HG03571 (cell line): ENCODE measurements at regions not wholly inside any gene's neighbourhood (a gene's known extent, or its start where the extent isn't known, plus 50 kb on each side); places are given as distances from the start of the nearest gene placed in this dataset.
"Not testable (repeated sequence)": the region's sequence is repeated elsewhere in the genome, so short reads cannot be mapped to it uniquely, and the experiment has no call there.

Experiments
- ATAC-seq: cut with Tn5 transposase; IDR thresholded peaks from one replicate; pipeline ENCODE4 v1.9.1; 2021; ENCODE audit not compliant: unreplicated experiment

- ATAC-seq: no peak
Observed at GRCh38 chr5:89694026-89694550, 715.5 kb downstream of the CETN3 start.

GRCh38 chr5:89690331-89690730 is 719.2 kb downstream of the CETN3 start:
- ATAC-seq: no peak

DNA sequence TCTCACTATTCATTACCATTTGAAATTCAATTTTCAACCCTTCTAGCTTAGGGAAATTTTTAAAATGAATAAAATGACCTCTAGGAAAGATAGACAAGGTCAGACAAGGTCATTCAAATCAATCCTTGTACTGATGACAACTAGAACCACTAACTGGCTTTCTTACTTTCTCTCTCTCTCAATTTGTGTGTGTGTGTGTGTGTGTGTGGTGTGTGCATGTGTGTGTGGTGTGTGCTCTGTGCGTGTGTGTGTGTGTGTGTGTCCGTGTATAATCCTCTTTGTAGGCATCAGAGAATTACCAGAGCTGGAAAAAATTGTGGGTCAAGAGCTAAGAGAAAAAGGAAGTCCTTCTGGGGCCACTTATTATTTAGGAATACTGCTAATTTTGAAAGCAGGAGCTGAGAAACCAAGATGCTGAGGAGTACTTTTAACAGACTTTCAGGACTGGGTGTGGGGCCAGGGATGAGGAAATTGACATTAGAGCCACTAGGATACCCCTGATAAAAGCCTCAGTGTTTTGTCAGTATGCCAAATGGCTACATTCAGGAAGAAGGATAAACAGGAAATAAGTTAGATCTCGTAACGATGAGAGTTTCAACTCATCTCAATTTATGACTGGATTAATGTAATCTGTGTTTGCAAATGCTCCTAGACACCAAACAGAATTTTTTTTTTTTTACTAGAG is 723.3 kb downstream of the CETN3 start:
- no peak for ATAC-seq

DNA sequence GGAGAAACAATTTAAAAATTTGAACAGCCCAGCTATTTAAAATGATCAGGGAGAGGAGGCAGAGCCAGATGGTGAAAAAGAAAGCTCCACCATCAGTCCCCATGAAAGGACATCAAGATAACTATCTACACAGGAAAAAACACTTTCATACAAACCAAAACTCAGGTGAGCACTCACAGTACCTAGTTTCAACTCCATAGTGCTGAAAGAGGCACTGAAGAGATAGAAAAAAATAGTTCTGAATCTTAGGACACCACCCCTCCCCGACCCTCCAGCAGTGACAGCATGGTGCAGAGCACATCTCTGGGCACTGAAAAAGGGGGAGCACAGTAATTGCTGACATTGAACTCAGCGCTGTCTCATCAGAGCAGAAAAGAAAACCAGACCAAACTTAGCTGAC is 732.9 kb downstream of the CETN3 start:
- no peak for ATAC-seq

DNA sequence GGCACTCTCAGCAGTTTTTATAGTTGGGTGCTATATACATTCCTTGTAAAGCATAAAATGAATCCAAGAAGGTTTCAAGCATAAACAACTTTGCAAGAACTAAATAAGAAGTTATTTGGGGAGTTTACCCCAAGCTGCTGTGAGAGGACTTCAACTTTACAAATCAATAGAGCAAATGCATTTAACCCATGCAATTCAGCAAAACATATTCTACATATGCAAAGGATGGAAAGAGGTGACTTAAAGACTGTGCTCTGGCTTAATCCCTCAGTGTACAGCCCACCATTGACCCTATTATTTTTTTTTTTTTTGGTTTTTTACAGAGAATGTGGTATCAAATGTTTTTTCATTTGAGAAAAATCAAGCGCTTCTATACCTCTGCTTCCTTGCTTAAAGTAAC is 736.5 kb downstream of the CETN3 start:
- no peak for ATAC-seq

DNA sequence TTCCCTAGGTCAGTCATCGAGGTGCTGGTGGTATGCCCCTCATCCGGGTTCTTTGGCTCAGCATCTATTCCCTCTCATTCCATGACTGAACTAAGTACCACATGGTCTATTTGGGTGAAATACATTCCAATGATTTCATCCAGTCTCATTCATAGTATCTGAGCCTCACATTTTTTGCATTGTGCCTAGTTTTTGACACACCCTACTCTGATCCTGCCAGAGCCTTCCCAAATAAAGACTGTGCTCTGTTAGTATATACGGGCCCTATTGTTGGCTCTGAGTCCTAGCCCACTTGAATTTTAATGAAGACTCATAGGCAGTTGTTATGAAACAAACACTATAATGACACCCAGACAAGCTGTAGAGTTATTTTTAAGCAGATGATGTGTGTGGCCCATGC is 740.7 kb downstream of the CETN3 start:
- ATAC-seq: no peak

DNA sequence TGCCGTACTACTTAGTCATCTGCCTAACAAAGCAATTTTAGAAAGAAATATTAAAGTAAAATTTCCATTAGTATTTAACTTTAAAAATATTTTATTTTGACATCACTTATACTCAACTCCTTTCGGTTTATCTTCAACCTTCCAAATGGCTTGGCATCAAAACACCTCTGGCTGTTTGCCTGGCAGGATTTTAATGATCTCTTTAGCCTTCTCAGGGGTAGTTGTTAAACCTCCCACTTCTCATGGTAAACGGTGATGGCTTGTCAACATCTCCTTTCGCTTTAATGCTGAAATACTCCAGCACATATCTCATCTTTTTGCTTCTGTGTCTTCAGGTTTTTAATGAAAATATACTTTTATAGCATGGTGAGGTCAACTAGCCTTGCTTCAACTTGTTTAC is 747.1 kb downstream of the CETN3 start:
- no peak for ATAC-seq

DNA sequence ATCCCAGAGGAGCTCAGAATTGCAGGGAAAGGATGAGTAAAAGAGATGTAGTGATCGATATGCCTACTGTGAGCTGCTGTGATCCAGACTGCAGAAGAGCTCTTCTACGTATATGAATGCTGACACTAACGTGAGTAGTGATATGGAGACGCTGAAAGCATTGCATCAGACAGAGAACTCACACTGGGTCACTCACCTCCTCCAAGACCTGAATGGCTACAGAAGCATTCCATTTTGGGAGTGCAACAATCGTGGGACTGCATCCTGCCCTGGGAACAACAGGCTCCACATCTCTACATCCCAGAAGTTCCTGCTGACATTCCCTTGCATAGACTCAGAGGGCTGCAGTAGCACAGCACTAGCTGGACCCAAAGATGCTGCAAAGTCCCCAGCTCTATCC is 755.9 kb upstream of the MEF2C start:
- no peak for ATAC-seq

DNA sequence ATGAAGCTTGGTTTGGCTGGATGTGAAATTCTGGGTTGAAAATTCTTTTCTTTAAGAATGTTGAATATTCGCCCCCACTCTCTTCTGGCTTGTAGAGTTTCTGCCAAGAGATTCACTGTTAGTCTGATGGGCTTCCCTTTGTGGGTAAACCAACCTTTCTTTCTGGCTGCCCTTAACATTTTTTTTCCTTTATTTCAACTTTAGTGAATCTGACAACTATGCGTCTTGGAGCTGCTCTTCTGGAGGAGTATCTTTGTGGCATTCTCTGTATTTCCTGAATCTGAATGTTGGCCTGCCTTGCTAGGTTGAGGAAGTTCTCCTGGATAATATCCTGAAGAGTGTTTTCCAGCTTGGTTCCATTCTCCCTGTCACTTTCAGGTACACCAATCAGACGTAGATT is 751.2 kb upstream of the MEF2C start:
- not testable (repeated sequence) for ATAC-seq

- not testable (repeated sequence) for ATAC-seq
Observed at GRCh38 chr5:89630064-89630463, 747.1 kb upstream of the MEF2C start.

DNA sequence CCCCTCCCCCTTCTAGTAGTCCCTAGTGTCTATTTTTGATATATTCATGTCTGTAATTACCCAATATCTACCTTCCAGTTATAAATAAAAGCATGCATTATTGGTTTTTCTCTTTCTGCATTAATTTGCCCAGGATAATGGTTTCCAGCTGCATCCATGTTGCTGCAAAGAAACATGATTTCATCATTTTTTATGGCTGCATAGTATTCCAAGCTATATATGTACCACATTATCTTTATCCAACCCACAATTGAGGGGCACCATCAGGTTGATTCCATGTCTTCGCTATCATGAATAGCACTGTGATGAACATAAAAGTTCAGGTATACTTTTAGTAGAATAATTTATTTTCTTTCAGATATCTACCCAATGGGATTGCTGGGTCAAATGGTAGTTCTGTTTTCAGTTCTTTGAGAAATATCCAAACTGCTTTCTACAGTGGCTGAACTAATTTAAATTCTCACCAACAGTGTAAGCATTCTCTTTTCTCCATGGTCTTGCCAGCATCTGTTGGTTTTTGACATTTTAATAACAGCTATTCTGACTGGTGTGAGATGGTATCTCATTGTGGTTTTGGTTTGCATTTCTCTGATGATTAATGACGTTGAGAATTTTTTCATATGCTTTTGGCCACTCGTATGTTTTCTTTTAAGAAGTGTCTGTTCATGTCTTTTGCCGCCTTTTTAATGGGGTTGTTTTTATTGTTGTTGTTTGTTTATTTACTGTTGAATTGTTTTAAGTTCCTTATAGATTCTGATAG is 746.1 kb upstream of the MEF2C start:
- no peak for ATAC-seq

DNA sequence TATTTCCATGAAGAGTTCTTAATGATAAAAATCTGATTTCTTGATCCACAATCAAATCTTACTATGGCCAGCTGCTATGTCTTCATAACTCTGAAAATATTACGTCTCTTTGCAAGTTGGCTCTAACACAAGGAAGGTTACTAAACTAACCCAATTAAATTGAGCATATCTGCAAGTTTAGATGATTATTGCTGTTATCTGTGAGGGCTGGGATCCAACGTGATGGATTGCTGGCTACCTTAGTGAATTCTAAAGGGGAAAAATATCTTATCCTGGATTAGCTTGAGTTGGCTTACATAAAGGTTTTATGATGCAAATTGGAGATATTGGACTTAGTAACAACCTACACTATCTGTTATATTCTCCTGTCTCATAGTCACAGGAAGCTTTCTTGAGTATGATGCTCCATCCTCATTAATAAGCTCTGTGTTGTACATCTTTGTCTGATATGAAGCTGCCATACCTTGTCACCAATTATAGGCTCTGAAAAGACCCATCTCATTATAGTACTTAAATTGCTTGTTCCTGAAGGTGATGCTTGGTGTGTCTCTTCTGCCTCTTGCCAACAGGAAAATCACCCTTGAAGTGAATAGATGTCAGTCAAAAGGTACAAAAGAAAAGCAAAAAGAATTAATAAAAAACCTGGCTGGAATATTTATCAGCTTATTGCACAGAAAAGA is 733.0 kb upstream of the MEF2C start:
- ATAC-seq: no peak

- peak; percentile 72 for ATAC-seq
Observed at GRCh38 chr5:89613222-89613956, 730.4 kb upstream of the MEF2C start.

GRCh38 chr5:89606939-89607534 is 724.1 kb upstream of the MEF2C start:
- no peak for ATAC-seq

DNA sequence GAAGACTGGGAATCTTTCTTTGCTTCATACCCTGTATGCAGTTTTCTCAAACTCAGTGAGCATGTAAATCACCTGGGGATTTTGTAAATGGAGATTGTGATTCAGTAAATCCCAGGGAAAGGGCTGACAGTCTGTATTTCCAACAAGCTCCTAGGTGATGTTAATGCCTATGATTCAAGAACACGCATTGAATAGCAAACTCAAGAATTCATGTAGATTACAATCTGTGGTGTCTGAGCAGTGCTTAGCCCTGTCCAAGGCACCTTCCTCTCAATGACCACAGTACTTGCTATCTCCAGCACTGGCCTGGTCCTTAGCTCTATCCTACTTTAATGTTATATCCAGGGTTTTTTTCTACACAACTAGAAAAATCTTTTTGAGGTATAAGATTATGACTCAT is 721.4 kb upstream of the MEF2C start:
- no peak for ATAC-seq

- ATAC-seq: no peak
Observed at GRCh38 chr5:89601880-89602279, 718.9 kb upstream of the MEF2C start.

DNA sequence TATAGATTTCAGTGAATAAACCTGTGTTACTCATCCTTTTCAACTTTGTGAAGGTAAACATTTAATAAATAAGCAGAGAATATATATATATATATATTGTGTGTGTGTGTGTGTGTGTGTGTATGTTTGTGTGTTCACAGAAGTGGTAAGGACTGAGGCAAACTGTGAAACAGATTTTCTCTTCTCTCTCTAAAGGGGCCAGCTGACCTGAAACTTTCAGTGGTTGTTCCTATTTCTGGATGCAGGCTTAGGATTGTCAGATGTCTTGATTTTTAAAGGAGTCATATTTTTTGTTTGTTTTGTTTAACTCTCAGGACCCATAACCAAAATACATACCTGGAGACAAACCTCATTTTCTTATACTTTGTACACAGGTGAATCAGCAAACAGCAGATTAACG is 714.9 kb upstream of the MEF2C start:
- no peak for ATAC-seq

GRCh38 chr5:89596821-89597220 is 713.8 kb upstream of the MEF2C start:
- no peak for ATAC-seq

- ATAC-seq: no peak
Observed at GRCh38 chr5:89595056-89595455, 712.1 kb upstream of the MEF2C start.

DNA sequence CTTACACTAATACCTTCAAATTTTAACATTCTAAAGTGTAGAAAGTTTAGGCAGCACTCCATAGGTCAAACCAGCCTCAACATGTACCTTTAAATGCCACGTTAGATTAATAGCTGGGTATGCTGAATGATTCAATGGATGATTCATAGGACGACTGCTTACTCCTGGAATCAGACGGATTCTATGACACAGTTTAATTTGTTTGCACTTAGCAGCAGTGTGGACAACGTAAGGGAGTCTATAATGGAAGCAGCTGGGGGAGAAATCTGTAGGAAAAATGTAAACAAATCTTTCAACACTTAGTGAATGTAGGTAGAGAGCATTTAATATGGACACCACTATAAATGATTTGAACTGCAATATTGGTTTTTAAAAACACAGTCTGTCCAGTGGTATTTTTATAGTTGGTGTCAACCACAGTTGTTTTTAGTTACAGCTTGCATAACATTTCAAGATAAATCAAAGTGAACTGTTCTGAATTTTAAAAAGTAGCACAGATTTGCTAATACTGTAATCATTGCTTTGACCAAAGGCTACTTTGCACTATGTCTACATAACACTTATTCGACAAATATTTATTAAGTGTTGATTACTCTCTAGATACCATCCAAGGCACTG is 701.5 kb upstream of the MEF2C start:
- ATAC-seq: no peak
